ENCODE measurements at regions not wholly inside any gene's neighbourhood (a gene's known extent, or its start where the extent isn't known, plus 50 kb on each side); places are given as distances from the start of the nearest gene placed in this dataset.

GRCh38 chr2:62408241-62408677 lies 97.7 kb downstream of the TMEM17 start:
- Mint-ChIP-seq H3K36me3 (no peaks in the 10 kb centered on the region), H3K27me3 (no peaks in the 10 kb centered on the region), H3K4me1 (peaks cover 0 to 4% (median 0%) of the 10 kb centered on the region in 7 donors), H3K9me3 (peaks cover 0 to 3% (median 0%) of the 10 kb centered on the region in 11 donors), H3K4me3 (no peak overlapping the region), H3K27ac (no peak overlapping the region)
- Histone ChIP-seq H3K4me3 (ENCODE audit: low read length) (no peak overlapping the region), H3K27ac (ENCODE audit: low read depth, low read length) (no peak overlapping the region), H3K27me3 (ENCODE audit: control insufficient read depth in 2 of 2, insufficient read depth in 2 of 2, low read length in 2 of 2) (no peaks in the 10 kb centered on the region), H3K4me1 (ENCODE audit: control insufficient read depth in 2 of 2, insufficient read depth in 2 of 2, low read length in 2 of 2) (no peaks in the 10 kb centered on the region), H3K9me3 (ENCODE audit: control insufficient read depth in 2 of 3, low read length in 3 of 3) (no peaks in the 10 kb centered on the region), H3K36me3 (ENCODE audit: control insufficient read depth in 2 of 3, insufficient read depth in 3 of 3, low read length in 3 of 3) (no peaks in the 10 kb centered on the region)
- CTCF ChIA-PET: interaction anchor here (0.7 kb wide), 1 partner anchor 84 kb away, joined by 4 read pairs; no protein-coding TSS in a partner anchor
- DNase-seq (no peak), ATAC-seq (no peak)
- POLR2A ChIA-PET: no interaction called here
- intact Hi-C loops (cut with micrococcal nuclease): no loop called here

GRCh38 chr2:62407838-62408237 lies 98.2 kb downstream of the TMEM17 start:
- no peak overlapping the region for H3K27ac ChIP-seq (ENCODE audit: low read depth, low read length)
- DNase-seq (no peak), ATAC-seq (no peak)
- no peaks in the 10 kb centered on the region for H3K4me1 ChIP-seq (ENCODE audit: control insufficient read depth in 2 of 2, insufficient read depth in 2 of 2, low read length in 2 of 2)
- Mint-ChIP-seq H3K36me3 (no peaks in the 10 kb centered on the region), H3K4me3 (no peak overlapping the region), H3K27ac (no peak overlapping the region), H3K27me3 (no peaks in the 10 kb centered on the region), H3K4me1 (peaks cover 0 to 4% (median 0%) of the 10 kb centered on the region in 7 donors), H3K9me3 (peaks cover 0 to 3% (median 0%) of the 10 kb centered on the region in 11 donors)
- ChIA-PET CTCF (no interaction called here), POLR2A (no interaction called here)
- H3K36me3 ChIP-seq (ENCODE audit: control insufficient read depth in 2 of 3, insufficient read depth in 3 of 3, low read length in 3 of 3): no peaks in the 10 kb centered on the region
- intact Hi-C loops (cut with micrococcal nuclease): no loop called here
- no peaks in the 10 kb centered on the region for H3K9me3 ChIP-seq (ENCODE audit: control insufficient read depth in 2 of 3, low read length in 3 of 3)
- no peaks in the 10 kb centered on the region for H3K27me3 ChIP-seq (ENCODE audit: control insufficient read depth in 2 of 2, insufficient read depth in 2 of 2, low read length in 2 of 2)
- no peak overlapping the region for H3K4me3 ChIP-seq (ENCODE audit: low read length)

- peaks cover 0 to 4% (median 0%) of the 10 kb centered on the region in 7 donors for H3K4me1 Mint-ChIP-seq
- H3K27me3 Mint-ChIP-seq: no peaks in the 10 kb centered on the region
- peak overlapping the region in 1 of 9 donors; percentile 59 for H3K27ac Mint-ChIP-seq
- ATAC-seq (no peak), DNase-seq (no peak)
- no peak overlapping the region for H3K27ac ChIP-seq (ENCODE audit: low read depth, low read length)
- H3K4me3 ChIP-seq (ENCODE audit: low read length): no peak overlapping the region
- H3K4me1 ChIP-seq (ENCODE audit: control insufficient read depth in 2 of 2, insufficient read depth in 2 of 2, low read length in 2 of 2): no peaks in the 10 kb centered on the region
- no peaks in the 10 kb centered on the region for H3K36me3 Mint-ChIP-seq
- H3K4me3 Mint-ChIP-seq: no peak overlapping the region
- no peaks in the 10 kb centered on the region for H3K36me3 ChIP-seq (ENCODE audit: control insufficient read depth in 2 of 3, insufficient read depth in 3 of 3, low read length in 3 of 3)
- H3K27me3 ChIP-seq (ENCODE audit: control insufficient read depth in 2 of 2, insufficient read depth in 2 of 2, low read length in 2 of 2): no peaks in the 10 kb centered on the region
- ChIA-PET POLR2A (no interaction called here), CTCF (no interaction called here)
- peaks cover 0 to 2% (median 0%) of the 10 kb centered on the region in 11 donors for H3K9me3 Mint-ChIP-seq
- no peaks in the 10 kb centered on the region for H3K9me3 ChIP-seq (ENCODE audit: control insufficient read depth in 2 of 3, low read length in 3 of 3)
- intact Hi-C loops (cut with micrococcal nuclease): no loop called here
Measured at GRCh38 chr2:62407401-62407800, 98.6 kb downstream of the TMEM17 start.

- Mint-ChIP-seq H3K27me3 (no peaks in the 10 kb centered on the region), H3K36me3 (no peaks in the 10 kb centered on the region), H3K9me3 (peaks cover 0 to 3% (median 0%) of the 10 kb centered on the region in 11 donors), H3K4me1 (no peaks in the 10 kb centered on the region), H3K27ac (no peak overlapping the region), H3K4me3 (no peak overlapping the region)
- no peaks in the 10 kb centered on the region for H3K4me1 ChIP-seq (ENCODE audit: control insufficient read depth in 2 of 2, insufficient read depth in 2 of 2, low read length in 2 of 2)
- DNase-seq: no peak
- H3K9me3 ChIP-seq (ENCODE audit: control insufficient read depth in 2 of 3, low read length in 3 of 3): no peaks in the 10 kb centered on the region
- no peaks in the 10 kb centered on the region for H3K36me3 ChIP-seq (ENCODE audit: control insufficient read depth in 2 of 3, insufficient read depth in 3 of 3, low read length in 3 of 3)
- intact Hi-C loops (cut with micrococcal nuclease): no loop called here
- H3K4me3 ChIP-seq (ENCODE audit: low read length): no peak overlapping the region
- H3K27me3 ChIP-seq (ENCODE audit: control insufficient read depth in 2 of 2, insufficient read depth in 2 of 2, low read length in 2 of 2): no peaks in the 10 kb centered on the region
- H3K27ac ChIP-seq (ENCODE audit: low read depth, low read length): no peak overlapping the region
- no peak for ATAC-seq
- ChIA-PET POLR2A (no interaction called here), CTCF (no interaction called here)
Measured at GRCh38 chr2:62406573-62407043, 99.4 kb downstream of the TMEM17 start.

GRCh38 chr2:62404913-62405312 lies 101.1 kb downstream of the TMEM17 start:
- Mint-ChIP-seq H3K27me3 (no peaks in the 10 kb centered on the region), H3K4me1 (no peaks in the 10 kb centered on the region), H3K9me3 (peaks cover 0 to 3% (median 0%) of the 10 kb centered on the region in 11 donors), H3K4me3 (no peak overlapping the region), H3K27ac (no peak overlapping the region), H3K36me3 (no peaks in the 10 kb centered on the region)
- Histone ChIP-seq H3K9me3 (ENCODE audit: control insufficient read depth in 2 of 3, low read length in 3 of 3) (no peaks in the 10 kb centered on the region), H3K27ac (ENCODE audit: low read depth, low read length) (no peak overlapping the region), H3K36me3 (ENCODE audit: control insufficient read depth in 2 of 3, insufficient read depth in 3 of 3, low read length in 3 of 3) (no peaks in the 10 kb centered on the region), H3K4me1 (ENCODE audit: control insufficient read depth in 2 of 2, insufficient read depth in 2 of 2, low read length in 2 of 2) (no peaks in the 10 kb centered on the region), H3K27me3 (ENCODE audit: control insufficient read depth in 2 of 2, insufficient read depth in 2 of 2, low read length in 2 of 2) (no peaks in the 10 kb centered on the region), H3K4me3 (ENCODE audit: low read length) (no peak overlapping the region)
- ATAC-seq (no peak), DNase-seq (no peak)
- intact Hi-C loops (cut with micrococcal nuclease): no loop called here
- ChIA-PET CTCF (no interaction called here), POLR2A (no interaction called here)

- DNase-seq: no peak
- Mint-ChIP-seq H3K4me1 (no peaks in the 10 kb centered on the region), H3K9me3 (peaks cover 0 to 3% (median 0%) of the 10 kb centered on the region in 11 donors), H3K27ac (no peak overlapping the region), H3K27me3 (peaks cover 0 to 10% (median 0%) of the 10 kb centered on the region in 5 donors), H3K4me3 (no peak overlapping the region), H3K36me3 (no peaks in the 10 kb centered on the region)
- ChIA-PET CTCF (interaction anchor here (1.3 kb wide), 1 partner anchor 9 kb away, joined by 3 read pairs; no protein-coding TSS in a partner anchor), POLR2A (no interaction called here)
- no peaks in the 10 kb centered on the region for H3K36me3 ChIP-seq (ENCODE audit: control insufficient read depth in 2 of 3, insufficient read depth in 3 of 3, low read length in 3 of 3)
- intact Hi-C loops (cut with micrococcal nuclease): no loop called here
- H3K27ac ChIP-seq (ENCODE audit: low read depth, low read length): no peak overlapping the region
- H3K27me3 ChIP-seq (ENCODE audit: control insufficient read depth in 2 of 2, insufficient read depth in 2 of 2, low read length in 2 of 2): no peaks in the 10 kb centered on the region
- no peaks in the 10 kb centered on the region for H3K4me1 ChIP-seq (ENCODE audit: control insufficient read depth in 2 of 2, insufficient read depth in 2 of 2, low read length in 2 of 2)
- H3K4me3 ChIP-seq (ENCODE audit: low read length): no peak overlapping the region
- ATAC-seq: no peak
- H3K9me3 ChIP-seq (ENCODE audit: control insufficient read depth in 2 of 3, low read length in 3 of 3): no peaks in the 10 kb centered on the region
Measured at GRCh38 chr2:62402156-62402555, 103.8 kb downstream of the TMEM17 start.

- Mint-ChIP-seq H3K9me3 (peaks cover 0 to 3% (median 0%) of the 10 kb centered on the region in 11 donors), H3K4me3 (no peak overlapping the region), H3K4me1 (no peaks in the 10 kb centered on the region), H3K36me3 (no peaks in the 10 kb centered on the region), H3K27ac (no peak overlapping the region), H3K27me3 (peaks cover 3 to 13% (median 9%) of the 10 kb centered on the region in 5 donors)
- Histone ChIP-seq H3K27me3 (ENCODE audit: control insufficient read depth in 2 of 2, insufficient read depth in 2 of 2, low read length in 2 of 2) (no peaks in the 10 kb centered on the region), H3K4me3 (ENCODE audit: low read length) (no peak overlapping the region), H3K36me3 (ENCODE audit: control insufficient read depth in 2 of 3, insufficient read depth in 3 of 3, low read length in 3 of 3) (no peaks in the 10 kb centered on the region), H3K27ac (ENCODE audit: low read depth, low read length) (no peak overlapping the region), H3K9me3 (ENCODE audit: control insufficient read depth in 2 of 3, low read length in 3 of 3) (no peaks in the 10 kb centered on the region), H3K4me1 (ENCODE audit: control insufficient read depth in 2 of 2, insufficient read depth in 2 of 2, low read length in 2 of 2) (no peaks in the 10 kb centered on the region)
- DNase-seq (no peak), ATAC-seq (no peak)
- ChIA-PET CTCF (no interaction called here), POLR2A (interaction anchor here (0.5 kb wide), 1 partner anchor 422 kb away, joined by 3 read pairs; no protein-coding TSS in a partner anchor)
- intact Hi-C loops (cut with micrococcal nuclease): no loop called here
Measured at GRCh38 chr2:62398356-62398755, 107.6 kb downstream of the TMEM17 start.
